ENCODE measurements at regions not wholly inside any gene's neighbourhood (a gene's known extent, or its start where the extent isn't known, plus 50 kb on each side); places are given as distances from the start of the nearest gene placed in this dataset.
"Not testable (repeated sequence)": the region's sequence is repeated elsewhere in the genome, so short reads cannot be mapped to it uniquely, and the experiment has no call there.

DNA sequence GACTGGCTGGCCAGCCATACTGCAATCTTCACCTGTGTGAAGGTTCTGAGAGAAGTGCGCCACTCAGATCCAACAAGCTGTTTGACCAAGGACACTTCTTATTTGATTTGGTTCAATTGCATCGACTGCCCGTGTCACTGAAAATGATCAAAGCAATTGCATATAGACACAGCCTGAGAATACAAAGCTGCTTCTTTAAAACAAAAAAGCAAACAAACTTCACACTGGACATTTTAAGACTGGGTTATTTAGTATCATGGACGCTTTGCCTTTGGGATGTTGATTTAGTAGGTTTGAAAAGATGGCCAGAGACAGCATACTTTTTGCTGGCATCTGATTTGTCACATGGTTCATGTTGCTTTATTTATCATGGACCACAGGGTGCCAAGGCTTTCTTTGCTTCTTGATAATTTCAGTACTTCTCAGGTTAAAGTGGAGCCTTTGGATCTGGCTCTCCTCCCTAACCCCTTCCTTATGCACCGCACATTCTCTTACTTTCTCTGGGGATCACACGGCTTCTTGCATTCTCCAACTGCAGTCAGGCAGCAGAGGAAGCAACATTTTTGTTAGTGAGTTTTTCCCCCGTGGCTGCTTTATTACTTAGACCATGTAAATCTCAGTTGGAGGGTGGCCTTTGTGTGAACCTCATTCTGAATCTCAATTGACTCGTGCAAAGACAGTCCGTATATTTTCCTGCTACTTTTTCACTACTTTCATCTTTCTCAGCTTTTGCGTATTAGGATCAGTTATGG lies 151.0 kb downstream of the CD47 start:
- no peak for DNase-seq

DNA sequence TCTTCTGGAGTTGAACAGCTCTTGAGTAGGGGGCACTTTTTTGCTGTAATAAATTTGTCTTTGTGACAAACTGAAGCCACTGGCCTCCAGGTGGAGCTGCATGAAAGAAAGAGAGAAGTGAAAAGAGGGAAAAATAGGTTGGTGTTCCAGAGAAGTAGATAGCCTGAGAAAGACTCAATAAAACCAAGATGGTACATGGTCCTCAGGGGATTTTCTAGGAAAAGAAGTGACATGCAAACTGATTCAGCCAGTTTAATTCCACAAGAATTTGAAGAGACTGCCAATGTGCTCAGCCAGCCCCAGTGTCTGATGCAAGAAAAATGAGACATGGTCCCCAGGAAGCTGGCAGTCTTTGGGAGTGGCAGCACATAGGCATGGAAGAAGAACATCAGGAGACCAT lies 152.7 kb downstream of the CD47 start:
- no peak for DNase-seq

DNA sequence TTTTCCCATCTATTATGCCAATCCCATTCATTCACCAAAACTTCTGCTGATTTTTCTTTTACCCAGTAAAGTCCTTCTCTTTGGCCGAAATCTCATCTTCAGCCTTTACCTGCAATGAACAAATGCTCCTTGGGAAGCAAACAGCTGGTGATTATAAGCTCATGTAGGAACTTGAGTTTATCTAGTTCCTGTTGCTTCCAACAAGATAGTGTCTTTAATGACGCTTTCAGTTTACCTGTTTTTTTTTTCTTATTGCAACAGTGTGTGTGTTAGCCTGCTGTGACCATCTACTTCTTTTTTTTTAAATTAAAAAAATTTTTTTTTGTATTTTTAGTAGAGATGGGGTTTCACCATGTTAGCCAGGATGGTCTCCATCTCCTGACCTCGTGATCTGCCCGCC lies 156.0 kb downstream of the CD47 start:
- no peak for DNase-seq

DNA sequence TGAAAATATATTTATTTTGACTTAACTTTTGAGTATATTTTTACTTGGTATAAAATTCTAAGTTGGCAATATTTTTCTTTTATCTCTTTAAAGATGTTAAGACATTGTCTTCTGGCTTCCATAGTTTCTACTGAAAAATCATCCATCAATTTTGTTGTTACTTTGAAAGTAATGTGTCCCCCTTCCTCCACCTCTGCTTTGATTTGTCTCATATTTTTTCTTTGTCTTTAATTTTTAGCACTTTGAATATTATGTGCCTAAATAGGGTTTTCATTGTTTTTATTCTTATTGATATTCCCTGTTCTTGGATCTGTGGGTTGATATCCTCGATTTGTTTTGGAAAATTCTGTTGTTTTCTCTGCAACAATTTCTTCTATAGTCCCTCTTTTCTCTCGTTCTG lies 157.4 kb downstream of the CD47 start:
- no peak for DNase-seq

DNA sequence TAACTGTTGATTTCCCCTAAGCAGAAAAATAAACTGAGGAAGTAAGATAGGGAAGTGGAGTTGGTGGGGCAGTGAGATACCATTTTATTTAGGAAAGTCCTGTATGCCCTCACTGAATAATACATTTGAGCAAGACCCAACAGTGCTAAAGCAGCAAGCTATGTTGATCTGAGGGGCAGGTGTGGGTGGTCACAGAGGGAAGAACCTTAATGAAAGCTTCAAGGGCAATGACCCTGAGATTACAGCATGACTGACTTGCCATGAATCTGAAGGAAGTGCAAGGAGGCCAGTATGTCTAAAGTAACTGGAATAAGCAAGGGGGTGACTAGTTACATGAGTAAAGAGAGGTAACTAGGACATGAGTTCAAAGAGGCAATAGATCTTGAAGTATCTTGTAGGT lies 159.5 kb downstream of the CD47 start:
- DNase-seq, result no peak

DNA sequence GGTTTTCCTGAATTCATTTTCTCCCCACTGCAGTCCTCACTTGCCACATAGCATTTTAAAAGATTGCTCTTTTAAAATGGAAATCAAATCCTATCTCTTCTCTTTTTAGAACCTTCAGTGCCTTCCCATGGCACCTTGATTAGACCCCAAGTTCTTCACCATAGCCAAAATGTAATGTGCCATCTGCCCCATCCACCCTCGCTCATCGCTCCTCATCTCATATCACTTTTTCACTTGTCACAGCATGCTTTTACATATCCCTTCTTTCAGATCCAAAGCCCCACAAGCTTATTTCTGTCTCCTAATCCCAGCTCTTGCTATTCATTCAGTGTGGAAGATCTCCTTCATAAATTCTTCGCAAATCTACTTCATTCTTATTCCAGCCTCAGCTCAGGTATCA lies 161.7 kb downstream of the CD47 start:
- DNase-seq, result no peak

DNA sequence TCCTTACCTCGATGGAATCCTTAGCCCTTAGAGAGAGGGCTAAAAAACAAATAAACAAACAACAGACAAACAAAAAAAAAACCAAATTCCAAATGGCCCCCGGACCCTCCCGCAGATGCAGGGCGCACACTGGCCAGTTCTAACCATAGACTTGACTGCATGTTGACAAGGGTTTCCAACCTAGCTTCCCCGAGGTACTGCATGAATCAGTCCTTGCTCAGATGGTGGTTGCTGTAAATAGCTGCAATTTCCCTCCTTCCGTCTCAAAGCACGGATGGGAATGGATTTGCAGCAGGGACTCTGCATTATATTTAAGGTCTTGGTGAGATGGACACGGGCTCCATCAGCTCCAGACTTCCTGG lies 162.8 kb downstream of the CD47 start:
- peak; percentile 10 for DNase-seq

DNA sequence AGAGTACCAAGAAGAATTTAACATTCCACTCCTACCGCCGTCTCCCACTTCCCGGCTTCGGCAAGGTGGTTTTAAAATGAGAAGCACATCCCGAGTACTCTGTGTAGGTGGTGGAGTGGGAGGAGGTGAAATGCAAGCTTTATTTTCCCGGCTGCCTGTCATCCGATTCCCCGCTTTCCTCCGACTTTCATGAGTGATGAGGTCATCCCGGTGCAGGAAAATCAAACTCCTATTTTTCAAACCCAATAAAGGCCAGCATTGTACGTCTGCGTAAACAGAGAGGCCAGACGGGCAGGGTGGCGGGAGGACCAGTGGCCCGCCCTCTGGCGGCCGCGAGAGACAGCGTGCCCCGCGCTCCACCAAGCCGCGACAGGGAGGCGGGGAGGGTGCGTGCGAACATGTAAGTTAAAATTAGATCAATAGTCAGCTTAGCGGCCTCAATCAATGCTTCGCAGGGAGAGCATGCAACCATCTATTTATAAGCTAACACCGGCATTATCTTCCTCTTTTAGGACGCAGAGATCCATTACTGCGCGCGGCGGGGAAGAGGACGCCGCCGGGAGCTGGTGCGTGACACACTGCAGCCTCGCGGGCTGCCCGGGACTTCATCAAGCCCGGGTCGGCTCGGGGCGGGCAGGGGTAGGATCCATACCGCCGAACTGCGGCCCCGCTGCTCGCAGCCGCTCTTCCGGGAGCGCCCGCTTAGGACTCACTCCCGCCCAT lies 163.3 kb downstream of the CD47 start:
- peak; percentile 74 for DNase-seq

DNA sequence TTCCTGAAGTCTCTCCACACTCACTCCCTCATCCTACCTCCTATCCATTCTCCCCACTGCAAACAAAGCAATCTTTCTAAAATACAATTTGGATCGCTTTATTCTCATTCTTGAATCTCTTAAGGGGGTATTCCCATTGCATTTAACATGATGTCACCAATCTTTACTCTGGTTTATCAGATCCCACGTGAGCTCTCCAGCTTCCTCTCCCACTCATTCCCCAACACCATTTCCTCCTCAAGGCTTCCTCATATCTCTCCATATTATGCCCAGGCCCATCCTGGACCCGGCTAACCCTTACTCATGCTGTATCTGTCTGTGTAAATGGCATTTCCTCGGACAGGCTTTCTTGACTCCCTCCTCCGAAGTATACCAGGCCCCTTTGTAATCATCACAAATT lies 165.0 kb downstream of the CD47 start:
- no peak for DNase-seq

DNA sequence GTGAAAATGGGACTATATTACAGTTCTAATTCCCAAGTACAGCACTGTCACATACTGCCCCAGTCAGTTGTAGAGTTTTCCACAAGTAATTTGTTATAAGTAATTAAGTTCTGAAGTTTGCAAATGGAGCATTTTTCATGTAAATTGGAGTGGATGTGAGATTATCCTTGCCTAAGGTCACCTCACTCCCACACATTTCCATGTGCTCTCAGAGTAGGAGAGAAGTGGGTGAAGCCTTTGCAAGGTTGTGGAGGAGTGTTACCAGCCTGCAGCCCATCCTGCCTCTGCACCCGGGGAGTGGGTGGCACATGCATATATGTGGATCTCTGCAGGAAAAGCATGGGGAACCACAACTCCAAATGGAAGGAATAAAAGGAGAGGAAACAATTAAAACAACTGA lies 169.8 kb downstream of the CD47 start:
- no peak for DNase-seq

DNA sequence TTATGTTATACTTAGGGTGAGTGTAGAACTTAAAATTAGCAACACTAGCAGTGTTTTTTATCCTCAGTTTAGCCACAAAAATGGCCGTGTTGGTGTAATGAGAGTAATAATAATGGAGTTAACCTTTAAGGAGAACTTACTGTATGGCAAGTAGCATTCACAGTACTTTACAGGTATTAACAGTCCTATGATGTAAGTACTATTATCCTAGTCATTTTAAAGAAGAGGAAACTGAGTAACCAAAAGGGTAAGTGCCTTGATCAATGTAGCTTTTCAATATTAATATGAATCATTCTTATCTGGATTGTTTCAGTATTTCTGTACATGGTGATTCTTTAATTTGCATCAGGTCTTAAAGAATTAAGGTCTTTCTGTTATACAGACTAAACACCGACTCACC lies 170.3 kb downstream of the CD47 start:
- DNase-seq, result peak; percentile 3

DNA sequence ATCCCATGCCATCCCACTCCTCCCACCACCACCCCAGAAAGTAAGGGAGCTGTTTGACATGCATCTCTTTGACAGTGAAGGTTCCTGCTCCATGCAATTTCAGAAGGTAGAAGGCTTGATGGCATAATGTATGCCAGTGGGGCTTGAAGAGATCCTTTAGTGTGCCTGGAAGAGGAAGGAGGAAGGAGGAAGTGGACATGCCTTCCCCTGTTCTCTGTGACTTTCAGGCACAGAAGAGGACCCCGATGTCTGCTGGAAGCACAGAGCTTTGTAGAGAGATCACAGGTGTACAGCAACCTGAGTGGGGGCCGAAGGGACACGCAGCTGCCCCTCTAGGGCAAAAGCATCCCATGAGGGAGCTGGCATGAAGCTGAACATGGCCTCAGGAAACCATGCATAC lies 171.6 kb downstream of the CD47 start:
- DNase-seq, result no peak

DNA sequence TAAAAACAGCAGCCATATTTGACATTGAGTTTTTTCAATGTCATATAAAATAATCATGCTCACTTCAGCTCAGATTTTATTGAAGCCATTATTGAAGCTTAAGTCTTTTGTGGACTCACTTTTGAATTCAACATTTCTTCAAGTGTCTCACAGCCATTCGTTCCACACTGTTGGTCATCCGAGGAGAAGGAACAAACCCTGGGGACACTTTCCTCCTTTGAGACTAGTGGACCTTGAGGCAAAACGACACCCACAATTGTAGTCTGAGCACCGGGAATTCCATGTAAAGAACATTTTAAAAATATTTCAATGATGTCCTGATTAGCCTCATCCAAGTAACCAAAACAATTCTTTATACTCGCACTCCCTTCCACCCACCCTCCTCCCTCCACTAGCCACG lies 174.7 kb downstream of the CD47 start:
- no peak for DNase-seq

DNA sequence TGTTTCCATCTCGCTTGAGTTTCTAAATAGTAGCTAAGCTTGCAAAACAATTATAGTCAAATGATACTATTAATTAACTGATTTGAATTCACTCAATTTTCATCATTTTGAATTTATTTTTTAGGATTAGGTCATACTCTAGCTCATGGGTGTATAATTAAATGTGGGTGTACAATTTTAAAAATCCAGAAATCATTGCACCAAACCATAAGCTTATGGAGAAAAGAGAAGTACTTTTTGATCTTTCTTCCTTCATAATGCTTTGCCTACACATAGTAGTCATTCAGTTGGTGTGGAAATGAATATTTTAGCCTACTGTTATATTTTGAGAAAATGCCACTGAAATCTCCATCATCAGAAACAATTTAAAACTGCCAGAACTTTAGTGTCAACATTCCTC lies 175.1 kb downstream of the CD47 start:
- DNase-seq, result no peak

DNA sequence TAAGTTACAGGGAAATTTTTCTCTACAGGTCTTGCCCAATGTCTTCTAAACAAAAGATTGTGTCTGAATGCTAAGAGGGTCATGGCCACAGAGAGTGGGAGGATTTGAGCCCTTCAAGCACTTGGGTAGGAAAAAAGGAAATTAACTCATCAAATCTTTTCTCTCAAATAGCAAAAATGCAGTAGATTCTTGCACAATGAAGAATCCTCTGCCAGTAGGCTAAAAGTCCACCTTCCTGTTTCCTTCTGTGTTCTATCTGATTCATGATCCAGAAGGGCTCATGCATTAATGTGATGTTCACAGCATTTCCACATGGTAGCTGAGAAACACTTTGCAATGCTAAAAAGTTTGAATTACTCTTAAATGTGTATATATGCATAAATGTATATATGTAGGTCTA lies 177.1 kb downstream of the CD47 start:
- no peak for DNase-seq

DNA sequence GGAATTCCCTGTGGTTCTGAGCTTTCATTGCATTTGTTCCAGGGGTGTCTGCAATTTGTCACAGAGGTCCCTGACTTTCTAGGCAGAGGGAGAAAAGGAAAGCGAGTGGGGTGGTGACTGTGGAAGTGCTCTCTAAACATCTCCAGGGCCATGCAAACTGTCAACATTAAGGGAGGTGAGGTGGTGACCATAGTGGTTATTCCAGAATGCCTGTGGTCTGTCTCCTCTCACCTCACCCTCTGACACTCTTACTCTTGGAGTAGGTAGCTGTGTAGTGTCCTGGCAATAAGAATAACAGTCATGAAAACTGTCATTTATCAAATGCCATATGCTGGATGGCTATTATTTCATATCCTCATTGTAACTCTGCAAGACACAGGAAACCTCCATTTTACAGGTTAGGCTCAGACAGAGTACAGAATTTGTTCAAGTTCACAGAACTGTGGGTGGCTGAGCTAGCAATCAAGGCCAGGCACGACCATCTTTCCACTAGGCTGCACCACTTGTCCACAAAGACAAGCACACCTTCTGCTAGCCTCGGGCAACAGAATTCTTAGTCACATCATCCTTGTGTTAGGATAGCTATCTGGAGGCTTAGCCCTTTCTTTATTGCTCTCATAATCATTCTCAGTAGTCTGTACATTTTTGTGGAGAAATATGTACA lies 179.4 kb downstream of the CD47 start:
- DNase-seq, result no peak

DNA sequence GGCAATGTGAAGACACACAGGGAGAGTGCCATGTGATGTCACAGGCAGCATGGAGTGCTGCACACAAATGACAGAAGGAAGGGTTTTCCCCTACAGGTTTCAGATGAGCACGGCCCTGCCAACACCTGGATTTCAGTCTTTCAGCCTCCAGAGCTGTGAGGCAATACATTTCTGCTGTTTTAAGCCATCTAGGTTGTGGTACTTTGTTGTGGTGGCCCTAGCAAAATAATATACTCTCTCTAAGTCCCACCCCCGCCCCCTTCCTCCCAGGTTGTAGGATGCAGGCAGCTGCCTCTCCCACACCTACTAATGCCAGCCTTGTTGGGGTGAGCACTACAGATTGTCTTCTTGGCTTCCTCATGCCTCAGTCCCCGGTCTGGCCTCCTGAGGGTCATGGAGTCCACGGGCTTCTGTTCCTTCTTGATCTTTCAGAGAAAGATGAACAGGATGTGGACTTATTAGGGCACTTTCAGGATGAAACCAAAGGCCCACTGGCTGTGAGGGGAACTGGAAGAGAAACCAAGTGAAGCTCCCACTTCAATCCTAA lies 180.0 kb downstream of the CD47 start:
- peak; percentile 38 for DNase-seq

DNA sequence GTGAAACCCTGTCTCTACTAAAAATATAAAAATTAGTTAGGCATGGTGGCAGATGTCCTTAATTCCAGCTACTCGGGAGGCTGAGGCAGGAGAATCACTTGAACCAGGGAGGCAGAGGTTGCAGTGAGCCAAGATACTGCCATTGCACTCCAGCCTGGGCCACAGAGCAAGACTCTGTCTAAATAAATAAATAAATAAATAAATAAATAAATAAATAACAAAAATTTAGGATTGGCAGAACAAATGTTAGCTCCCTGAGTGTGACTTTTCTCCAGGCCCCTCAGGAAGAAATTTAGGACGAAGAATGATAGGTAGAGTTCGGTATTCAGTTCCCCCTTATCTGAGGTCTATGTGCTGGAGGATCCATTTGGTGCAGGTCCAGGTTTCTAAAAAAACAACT lies 181.2 kb downstream of the CD47 start:
- not testable (repeated sequence) for DNase-seq

DNA sequence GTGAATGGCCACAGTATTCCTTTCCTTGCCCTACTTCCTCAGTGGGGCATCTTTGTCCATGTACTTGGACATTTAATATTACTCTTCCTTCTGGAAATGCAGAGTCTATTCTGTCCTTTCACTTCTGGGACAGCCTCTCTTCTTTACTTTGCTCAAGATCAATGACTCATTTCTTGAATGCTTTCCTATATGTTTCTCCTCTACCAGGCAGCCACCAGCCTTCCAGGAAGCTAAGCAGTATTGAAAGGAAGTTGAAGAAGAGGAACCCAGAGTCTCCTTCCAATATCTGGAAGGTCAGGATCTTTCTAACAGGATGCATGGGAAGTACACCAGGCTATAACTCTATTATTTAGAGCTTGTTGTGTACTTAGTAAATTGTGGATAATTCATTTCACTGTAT lies 182.8 kb downstream of the CD47 start:
- DNase-seq, result no peak

DNA sequence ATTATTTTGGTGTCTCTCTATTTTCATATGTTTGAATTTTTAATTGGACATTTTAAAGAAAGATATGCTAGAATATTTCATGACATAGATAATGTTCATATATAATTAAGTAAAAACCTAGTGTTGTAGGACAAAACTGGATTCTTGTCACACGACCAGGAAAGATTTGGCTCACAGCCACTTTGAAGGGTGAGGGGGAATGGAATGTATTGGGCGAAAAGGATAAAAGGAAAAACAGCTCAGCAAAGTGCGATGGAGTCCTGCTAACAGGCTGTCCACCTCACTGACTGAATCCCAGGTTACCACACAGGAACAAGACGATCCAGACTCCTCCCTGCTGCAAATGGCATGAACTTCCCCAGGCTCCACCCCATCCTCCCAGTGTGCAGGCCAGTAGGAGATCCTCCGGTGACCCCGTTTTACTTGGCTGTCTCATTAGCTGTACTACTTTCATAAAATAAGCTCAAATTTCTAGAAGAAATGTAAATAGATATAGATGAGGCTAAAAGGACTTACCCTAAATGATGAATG lies 186.2 kb downstream of the CD47 start:
- no peak for DNase-seq

DNA sequence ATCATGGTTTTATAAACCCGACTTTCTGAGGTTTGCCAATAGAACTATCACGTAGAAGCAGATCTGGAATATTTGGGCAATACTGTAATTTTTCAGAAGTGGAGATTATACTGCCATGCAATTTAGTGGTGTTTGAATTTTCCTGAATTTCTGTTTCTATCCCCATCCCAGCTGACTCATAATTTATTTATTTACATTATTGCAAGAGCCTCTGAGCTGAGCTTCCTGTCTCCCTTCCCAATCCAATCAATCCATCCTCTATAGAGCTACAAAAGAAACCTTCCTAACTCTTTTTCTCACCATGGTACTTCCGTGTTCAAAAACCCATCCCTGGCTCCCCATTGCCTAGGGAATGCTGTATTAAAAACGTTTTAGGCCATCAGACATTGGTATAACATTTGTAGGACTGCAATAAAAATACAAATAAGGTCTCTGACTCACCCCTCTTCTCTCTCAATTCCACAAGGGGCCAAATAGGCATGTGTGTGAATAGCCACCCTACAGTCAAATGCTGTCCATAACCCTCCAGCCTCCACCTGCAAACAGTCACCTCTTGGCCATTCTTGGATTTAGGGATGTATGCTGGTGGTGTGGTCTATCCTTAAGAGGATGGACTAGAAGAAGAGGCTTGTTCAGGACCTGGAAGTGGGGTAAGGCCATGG lies 190.7 kb downstream of the CD47 start:
- DNase-seq, result no peak

DNA sequence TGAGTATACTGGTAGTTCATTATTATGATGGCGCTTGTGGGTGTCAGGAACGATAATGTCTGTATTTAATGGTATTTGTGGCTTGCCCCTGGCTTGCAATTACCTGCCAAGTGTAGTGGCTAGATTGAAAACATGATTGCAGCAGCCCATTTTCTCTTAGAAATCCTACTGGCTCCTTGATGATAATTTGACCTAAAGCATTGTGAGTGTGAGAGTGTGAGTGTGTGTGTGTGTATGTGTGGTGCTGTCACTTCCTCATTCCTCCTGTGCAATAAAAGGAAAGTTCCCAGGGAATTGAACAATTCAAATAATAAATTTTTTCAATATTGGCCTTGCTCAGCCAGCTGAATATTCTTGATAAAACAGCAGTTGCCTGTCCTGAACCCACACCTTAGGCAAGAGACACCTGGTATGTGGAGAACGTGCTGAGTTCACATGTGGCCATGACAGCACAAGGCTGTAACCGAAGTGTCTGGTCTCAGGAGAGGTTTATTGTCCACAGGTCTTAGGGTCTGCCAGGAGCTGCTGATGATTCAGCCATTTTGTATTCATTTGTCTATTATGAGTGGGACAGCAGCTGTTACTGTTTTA lies 193.3 kb downstream of the CD47 start:
- DNase-seq, result no peak

DNA sequence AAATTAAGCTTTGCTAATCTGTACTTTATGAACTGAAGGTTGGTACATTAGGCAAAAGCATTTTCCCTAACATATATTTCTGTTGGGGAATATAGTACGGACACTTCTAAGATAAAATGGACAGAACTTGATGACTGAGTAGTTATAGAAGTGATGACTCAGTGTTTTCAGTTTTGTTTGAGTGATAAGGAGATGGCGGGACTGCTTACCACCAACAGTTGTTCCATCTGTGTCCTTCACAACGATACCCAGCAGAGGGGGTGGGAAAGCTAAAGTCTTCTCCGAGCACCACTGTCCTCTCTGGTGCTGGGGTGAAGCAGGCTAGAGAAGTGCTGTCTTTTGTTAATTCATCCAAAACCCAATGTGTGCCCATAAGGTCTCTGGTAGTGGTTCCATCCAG lies 195.8 kb downstream of the CD47 start:
- DNase-seq, result peak; percentile 37
